Vagina (tissue), 2 donors: ENCODE measurements at regions not wholly inside any gene's neighbourhood (a gene's known extent, or its start where the extent isn't known, plus 50 kb on each side); places are given as distances from the start of the nearest gene placed in this dataset.

ENCODE experiments used
- DNase-seq, 2 donors: peaks; one replicate each; pipeline ENCODE4 v3.0.0-alpha.2; 2017; ENCODE audit errors: extremely low spot score in 2 of 2
- H3K27ac ChIP-seq: fragments of 200-600 bp; sonication (generic); one replicate; pipeline ENCODE4 v1.5.1; 2019
- H3K27me3 ChIP-seq: fragments of 200-600 bp; sonication (generic); one replicate; pipeline ENCODE4 v1.5.1; 2019
- H3K36me3 ChIP-seq, 2 donors: fragments of 200-600 bp; sonication (generic); one replicate each; pipeline ENCODE4 v1.5.1; 2017 to 2019
- H3K4me1 ChIP-seq: fragments of 200-600 bp; sonication (generic); one replicate; pipeline ENCODE4 v1.5.1; 2019
- H3K4me3 ChIP-seq, 2 donors: fragments of 200-600 bp; sonication (generic); 1 replicate in 1 of 2; 2 replicates in 1 of 2; pipeline ENCODE4 v1.5.1; 2016 to 2019
- H3K9me3 ChIP-seq: fragments of 200-600 bp; sonication (generic); one replicate; pipeline ENCODE4 v1.5.1; 2019
- CTCF ChIP-seq, 3 experiments: fragments of 450-650 bp in 2 of 3; fragments of 200-600 bp in 1 of 3; sonication (generic) in 1 of 3; IDR thresholded peaks; one replicate each; pipeline ENCODE4 v1.5.1; 2017 to 2019; ENCODE audit warnings: antibody characterized with exemption in 3 of 3, mild to moderate bottlenecking in 2 of 3, moderate library complexity in 2 of 3
- POLR2A ChIP-seq, 2 donors: fragments of 450-650 bp; IDR thresholded peaks; one replicate each; pipeline ENCODE4 v1.6.1; 2017; ENCODE audit warnings: antibody characterized with exemption in 2 of 2, mild to moderate bottlenecking in 2 of 2, moderate library complexity in 2 of 2
- POLR2AphosphoS5 ChIP-seq, 2 donors: sonication (generic); formaldehyde crosslinking; IDR thresholded peaks; one replicate each; pipeline ENCODE4 v1.9.0; 2017; ENCODE audit warnings: antibody characterized with exemption in 2 of 2, mild to moderate bottlenecking in 2 of 2, low read depth in 1 of 2; ENCODE audit not compliant: insufficient read depth in 1 of 2
- intact Hi-C: fragments of 100-400 bp; cut with DNase I; formaldehyde crosslinking; loops from one replicate; pipeline ENCODE4 v1.15.1; 2023

- no peak for DNase-seq
- no peaks in the 10 kb centered on the region for H3K4me1 ChIP-seq
- H3K36me3 ChIP-seq = no peaks in the 10 kb centered on the region
- intact Hi-C loops = no loop called here
- no peak overlapping the region for H3K4me3 ChIP-seq
- H3K9me3 ChIP-seq = no peaks in the 10 kb centered on the region
- no peak overlapping the region for H3K27ac ChIP-seq
- H3K27me3 ChIP-seq = no peaks in the 10 kb centered on the region
- TF ChIP-seq POLR2A (IDR thresholded peaks at IDR 0.05) (no peak), CTCF (IDR thresholded peaks at IDR 0.05) (no peak), POLR2AphosphoS5 (IDR thresholded peaks at IDR 0.05; ENCODE audit: insufficient read depth in 1 of 2, low read depth in 1 of 2) (no peak)
Measured at GRCh38 chr3:88282528-88283241, 132.9 kb downstream of the C3orf38 start.

- no peak overlapping the region for H3K4me3 ChIP-seq
- no peak overlapping the region for H3K27ac ChIP-seq
- intact Hi-C loops = no loop called here
- DNase-seq = no peak
- no peaks in the 10 kb centered on the region for H3K36me3 ChIP-seq
- H3K4me1 ChIP-seq = no peaks in the 10 kb centered on the region
- no peak for TF ChIP-seq CTCF (IDR thresholded peaks at IDR 0.05)
- TF ChIP-seq POLR2A (IDR thresholded peaks at IDR 0.05) = no peak
- TF ChIP-seq POLR2AphosphoS5 (IDR thresholded peaks at IDR 0.05; ENCODE audit: insufficient read depth in 1 of 2, low read depth in 1 of 2) = no peak
- H3K27me3 ChIP-seq = no peaks in the 10 kb centered on the region
- H3K9me3 ChIP-seq = no peaks in the 10 kb centered on the region
Measured at GRCh38 chr3:88283242-88283592, 133.5 kb downstream of the C3orf38 start.

- H3K4me1 ChIP-seq = no peaks in the 10 kb centered on the region
- H3K9me3 ChIP-seq = no peaks in the 10 kb centered on the region
- no peak for DNase-seq
- H3K27ac ChIP-seq = no peak overlapping the region
- no peaks in the 10 kb centered on the region for H3K27me3 ChIP-seq
- H3K4me3 ChIP-seq = no peak overlapping the region
- intact Hi-C loops = no loop called here
- TF ChIP-seq CTCF (IDR thresholded peaks at IDR 0.05) (no peak), POLR2A (IDR thresholded peaks at IDR 0.05) (no peak), POLR2AphosphoS5 (IDR thresholded peaks at IDR 0.05; ENCODE audit: insufficient read depth in 1 of 2, low read depth in 1 of 2) (no peak)
- no peaks in the 10 kb centered on the region for H3K36me3 ChIP-seq
Measured at GRCh38 chr3:88291486-88291885, 141.7 kb downstream of the C3orf38 start.

GRCh38 chr3:88298189-88298588 lies 148.4 kb downstream of the C3orf38 start:
- DNase-seq = no peak
- TF ChIP-seq POLR2A (IDR thresholded peaks at IDR 0.05) (no peak), CTCF (IDR thresholded peaks at IDR 0.05) (no peak), POLR2AphosphoS5 (IDR thresholded peaks at IDR 0.05; ENCODE audit: insufficient read depth in 1 of 2, low read depth in 1 of 2) (no peak)
- H3K27me3 ChIP-seq = no peaks in the 10 kb centered on the region
- H3K9me3 ChIP-seq = no peaks in the 10 kb centered on the region
- no peaks in the 10 kb centered on the region for H3K36me3 ChIP-seq
- intact Hi-C loops = no loop called here
- H3K4me1 ChIP-seq = no peaks in the 10 kb centered on the region
- no peak overlapping the region for H3K4me3 ChIP-seq
- H3K27ac ChIP-seq = no peak overlapping the region

GRCh38 chr3:88301273-88301995 lies 151.7 kb downstream of the C3orf38 start:
- no peaks in the 10 kb centered on the region for H3K4me1 ChIP-seq
- intact Hi-C loops = no loop called here
- no peaks in the 10 kb centered on the region for H3K9me3 ChIP-seq
- no peak overlapping the region for H3K4me3 ChIP-seq
- no peaks in the 10 kb centered on the region for H3K36me3 ChIP-seq
- TF ChIP-seq POLR2AphosphoS5 (IDR thresholded peaks at IDR 0.05; ENCODE audit: insufficient read depth in 1 of 2, low read depth in 1 of 2) = no peak
- no peak for DNase-seq
- H3K27me3 ChIP-seq = no peaks in the 10 kb centered on the region
- H3K27ac ChIP-seq = no peak overlapping the region
